MM.1S (cell line): ENCODE measurements at regions not wholly inside any gene's neighbourhood (a gene's known extent, or its start where the extent isn't known, plus 50 kb on each side); places are given as distances from the start of the nearest gene placed in this dataset.

ENCODE experiments used
- DNase-seq: peaks from one replicate; pipeline ENCODE4 v3.0.0-alpha.2; 2015
- H2AFZ ChIP-seq: fragments of 300-600 bp; sonication (generic); 2 replicates; pipeline ENCODE4 v1.6.0; 2016; ENCODE audit warnings: antibody characterized with exemption, low read length
- H3F3A ChIP-seq: fragments of 300-600 bp; sonication (generic); 2 replicates; pipeline ENCODE4 v1.6.1; 2016; ENCODE audit warnings: mild to moderate bottlenecking, antibody characterized with exemption, low read length, moderate library complexity, mixed read lengths; ENCODE audit not compliant: insufficient read depth
- H3K27ac ChIP-seq: fragments of 300-600 bp; sonication (generic); 2 replicates; pipeline ENCODE4 v1.5.1; 2016; ENCODE audit warnings: mild to moderate bottlenecking, low read length
- H3K27me3 ChIP-seq: fragments of 300-600 bp; sonication (generic); replicated peaks from 2 replicates; pipeline ENCODE4 v1.6.0; 2016; ENCODE audit warnings: low read length; ENCODE audit not compliant: insufficient read depth
- H3K36me3 ChIP-seq: fragments of 300-600 bp; sonication (generic); replicated peaks from 2 replicates; pipeline ENCODE4 v1.6.1; 2016; ENCODE audit warnings: mild to moderate bottlenecking, low read length, mixed read lengths; ENCODE audit not compliant: insufficient read depth
- H3K4me1 ChIP-seq: fragments of 300-600 bp; sonication (generic); 2 replicates; pipeline ENCODE4 v1.6.1; 2016; ENCODE audit warnings: low read length, mixed read lengths
- H3K4me2 ChIP-seq: fragments of 300-600 bp; sonication (generic); 2 replicates; pipeline ENCODE4 v1.6.0; 2016; ENCODE audit warnings: low read depth, low read length
- H3K4me3 ChIP-seq: fragments of 300-600 bp; sonication (generic); 2 replicates; pipeline ENCODE4 v1.5.1; 2016; ENCODE audit warnings: low read length, mixed read lengths
- H3K79me2 ChIP-seq: fragments of 300-600 bp; sonication (generic); 2 replicates; pipeline ENCODE4 v1.6.1; 2016; ENCODE audit warnings: mixed run types, low read length, mixed read lengths
- H3K9ac ChIP-seq: fragments of 300-600 bp; sonication (generic); 2 replicates; pipeline ENCODE4 v1.6.1; 2016; ENCODE audit warnings: low read length, mixed read lengths
- H3K9me2 ChIP-seq: fragments of 300-600 bp; sonication (generic); replicated peaks from 2 replicates; pipeline ENCODE4 v1.6.1; 2016; ENCODE audit warnings: mild to moderate bottlenecking, low read length, mixed read lengths; ENCODE audit not compliant: insufficient read depth
- H3K9me3 ChIP-seq: fragments of 300-600 bp; sonication (generic); replicated peaks from 2 replicates; pipeline ENCODE4 v1.6.1; 2016; ENCODE audit warnings: mild to moderate bottlenecking, low read length, mixed read lengths; ENCODE audit not compliant: insufficient read depth
- H4K20me1 ChIP-seq: fragments of 300-600 bp; sonication (generic); 2 replicates; pipeline ENCODE4 v1.6.1; 2016; ENCODE audit warnings: mild to moderate bottlenecking, low read length, moderate library complexity, mixed read lengths; ENCODE audit not compliant: insufficient read depth
- EZH2 ChIP-seq: fragments of 300-600 bp; sonication (generic); optimal IDR thresholded peaks from 2 replicates; pipeline ENCODE3; 2017; ENCODE audit warnings: low read depth, mild to moderate bottlenecking, antibody characterized with exemption, low read length, mixed read lengths
- EZH2phosphoT487 ChIP-seq: fragments of 300-600 bp; sonication (generic); IDR thresholded peaks from 2 replicates; pipeline ENCODE4 v1.6.1; 2018; ENCODE audit warnings: antibody characterized with exemption, low read length
- TF ChIP-seq, protein P1 (sequence below): fragments of 300-600 bp; sonication (generic); IDR thresholded peaks from 2 replicates; pipeline ENCODE4 v1.5.1; 2016; ENCODE audit warnings: antibody characterized with exemption, low read length, mixed read lengths

DNA sequence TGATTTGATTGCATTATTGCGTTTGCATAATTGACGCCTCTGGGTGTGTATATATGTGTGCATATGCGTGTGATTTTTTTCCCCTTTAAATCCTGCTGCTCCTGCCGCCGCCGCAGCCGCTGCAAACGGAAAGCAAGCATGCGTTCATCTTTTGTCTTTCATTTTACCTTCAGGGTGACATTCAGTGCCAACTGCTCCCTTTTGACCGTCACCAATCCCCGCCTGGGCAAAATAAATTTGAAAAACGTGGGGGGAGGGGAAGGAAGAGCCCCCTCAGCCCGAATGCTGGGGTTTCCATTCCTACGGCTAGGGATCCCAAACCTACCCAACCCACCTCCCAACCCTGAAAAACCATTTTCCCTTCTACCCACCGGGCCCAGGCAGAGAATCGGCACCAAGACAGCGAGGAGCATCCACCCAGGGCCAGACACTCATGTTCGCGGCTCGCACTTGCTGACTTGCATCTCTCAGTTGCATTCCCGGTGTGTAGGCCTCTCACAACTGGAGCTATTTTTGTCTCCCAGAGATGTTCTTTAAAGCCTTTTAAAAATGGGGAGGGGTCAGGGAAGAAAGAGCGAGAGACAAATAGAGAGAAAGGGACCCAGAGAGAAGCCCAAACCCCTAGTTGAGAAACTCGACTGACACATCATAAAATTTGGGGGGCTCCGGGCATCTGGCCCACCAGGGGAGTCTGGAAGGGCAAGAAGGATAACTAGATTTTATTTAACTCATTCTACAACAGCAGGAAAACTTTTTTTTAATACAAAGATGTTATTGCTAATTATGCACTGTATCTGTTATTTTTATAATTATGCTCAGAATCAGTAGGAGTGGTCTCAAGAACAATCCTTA, 367.1 kb upstream of the ESRRG start:
- Histone ChIP-seq H3K27me3 (no peaks in the 10 kb centered on the region), H4K20me1 (no peaks in the 10 kb centered on the region), H3K9ac (peak overlapping the region; percentile 56), H3K4me2 (peak overlapping the region; percentile 85), H3K4me3 (peak overlapping the region; percentile 57), H3K4me1 (peaks cover 13% of the 10 kb centered on the region), H3K9me3 (no peaks in the 10 kb centered on the region), H2AFZ (peak overlapping the region; percentile 50), H3K27ac (peak overlapping the region; percentile 42; the same call in 1 of the 2 replicates), H3K79me2 (no peaks in the 10 kb centered on the region), H3K9me2 (no peaks in the 10 kb centered on the region), H3K36me3 (no peaks in the 10 kb centered on the region), H3F3A (peaks cover 10% of the 10 kb centered on the region)
- peak; percentile 54 for DNase-seq
- TF ChIP-seq, protein P1, sequence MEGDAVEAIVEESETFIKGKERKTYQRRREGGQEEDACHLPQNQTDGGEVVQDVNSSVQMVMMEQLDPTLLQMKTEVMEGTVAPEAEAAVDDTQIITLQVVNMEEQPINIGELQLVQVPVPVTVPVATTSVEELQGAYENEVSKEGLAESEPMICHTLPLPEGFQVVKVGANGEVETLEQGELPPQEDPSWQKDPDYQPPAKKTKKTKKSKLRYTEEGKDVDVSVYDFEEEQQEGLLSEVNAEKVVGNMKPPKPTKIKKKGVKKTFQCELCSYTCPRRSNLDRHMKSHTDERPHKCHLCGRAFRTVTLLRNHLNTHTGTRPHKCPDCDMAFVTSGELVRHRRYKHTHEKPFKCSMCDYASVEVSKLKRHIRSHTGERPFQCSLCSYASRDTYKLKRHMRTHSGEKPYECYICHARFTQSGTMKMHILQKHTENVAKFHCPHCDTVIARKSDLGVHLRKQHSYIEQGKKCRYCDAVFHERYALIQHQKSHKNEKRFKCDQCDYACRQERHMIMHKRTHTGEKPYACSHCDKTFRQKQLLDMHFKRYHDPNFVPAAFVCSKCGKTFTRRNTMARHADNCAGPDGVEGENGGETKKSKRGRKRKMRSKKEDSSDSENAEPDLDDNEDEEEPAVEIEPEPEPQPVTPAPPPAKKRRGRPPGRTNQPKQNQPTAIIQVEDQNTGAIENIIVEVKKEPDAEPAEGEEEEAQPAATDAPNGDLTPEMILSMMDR, result no peak
- TF ChIP-seq EZH2phosphoT487 (no peak), EZH2 (no peak)

DNA sequence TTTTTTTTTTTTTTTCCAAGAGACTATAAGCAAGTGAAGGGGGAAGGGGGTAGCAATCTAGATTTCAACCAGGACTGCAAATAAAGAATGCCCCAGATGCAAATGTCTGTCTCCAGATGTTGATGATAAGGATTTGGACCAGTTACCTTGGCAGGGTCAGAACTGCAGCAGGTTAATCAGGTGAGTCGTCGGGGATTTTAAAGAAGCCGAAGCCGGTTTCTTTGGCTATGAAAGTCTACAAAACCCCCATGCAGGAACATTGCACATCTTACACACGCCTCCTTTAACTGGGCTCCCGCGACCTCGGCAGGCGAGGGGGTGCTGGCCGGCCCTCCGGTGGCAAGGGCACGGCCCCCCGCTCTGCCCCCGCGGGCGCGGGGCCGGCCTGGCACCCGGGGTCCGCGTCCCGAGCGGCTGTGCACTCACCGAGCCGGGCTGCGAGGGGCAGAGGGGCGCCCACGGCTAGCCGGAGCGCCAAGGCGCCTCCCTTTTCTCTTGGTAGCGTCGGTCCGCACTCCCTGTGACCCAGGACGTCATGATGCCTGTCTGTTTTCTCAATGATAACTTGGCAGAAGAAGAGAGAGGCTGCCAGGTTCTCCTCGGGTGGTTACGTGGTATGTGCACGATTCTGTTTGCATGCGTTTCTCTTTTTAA, 366.3 kb upstream of the ESRRG start:
- H3K4me2 ChIP-seq, result peak overlapping the region; percentile 85; the same call in 1 of the 2 replicates
- H3K27ac ChIP-seq, result peak overlapping the region; percentile 42; the same call in 1 of the 2 replicates
- peaks cover 10% of the 10 kb centered on the region for H3F3A ChIP-seq
- TF ChIP-seq, protein P1, result no peak
- no peak for TF ChIP-seq EZH2
- no peaks in the 10 kb centered on the region for H3K9me2 ChIP-seq
- H3K9ac ChIP-seq, result peak overlapping the region; percentile 56; the same call in 1 of the 2 replicates
- H3K36me3 ChIP-seq, result no peaks in the 10 kb centered on the region
- H2AFZ ChIP-seq, result peak overlapping the region; percentile 50
- no peaks in the 10 kb centered on the region for H3K27me3 ChIP-seq
- no peaks in the 10 kb centered on the region for H4K20me1 ChIP-seq
- no peaks in the 10 kb centered on the region for H3K9me3 ChIP-seq
- H3K4me1 ChIP-seq, result peaks cover 13% of the 10 kb centered on the region
- DNase-seq, result peak; percentile 79
- H3K79me2 ChIP-seq, result no peaks in the 10 kb centered on the region
- H3K4me3 ChIP-seq, result peak overlapping the region; percentile 57

- H4K20me1 ChIP-seq, result no peaks in the 10 kb centered on the region
- H3K27ac ChIP-seq, result no peak overlapping the region
- H3K9me2 ChIP-seq, result no peaks in the 10 kb centered on the region
- H3K4me1 ChIP-seq, result peaks cover 13% of the 10 kb centered on the region
- TF ChIP-seq, protein P1, result no peak
- TF ChIP-seq EZH2phosphoT487, result no peak
- TF ChIP-seq EZH2, result no peak
- peak overlapping the region; percentile 85; the same call in 1 of the 2 replicates for H3K4me2 ChIP-seq
- H3K9ac ChIP-seq, result peak overlapping the region; percentile 56; the same call in 1 of the 2 replicates
- no peaks in the 10 kb centered on the region for H3K79me2 ChIP-seq
- peaks cover 10% of the 10 kb centered on the region for H3F3A ChIP-seq
- peak overlapping the region; percentile 57 for H3K4me3 ChIP-seq
- H2AFZ ChIP-seq, result peak overlapping the region; percentile 50
- no peaks in the 10 kb centered on the region for H3K9me3 ChIP-seq
- no peaks in the 10 kb centered on the region for H3K27me3 ChIP-seq
- no peak for DNase-seq
- no peaks in the 10 kb centered on the region for H3K36me3 ChIP-seq
Observed at GRCh38 chr1:217088521-217089284, 365.5 kb upstream of the ESRRG start.
